ENCODE measurements at regions not wholly inside any gene's neighbourhood (a gene's known extent, or its start where the extent isn't known, plus 50 kb on each side); places are given as distances from the start of the nearest gene placed in this dataset.

DNA sequence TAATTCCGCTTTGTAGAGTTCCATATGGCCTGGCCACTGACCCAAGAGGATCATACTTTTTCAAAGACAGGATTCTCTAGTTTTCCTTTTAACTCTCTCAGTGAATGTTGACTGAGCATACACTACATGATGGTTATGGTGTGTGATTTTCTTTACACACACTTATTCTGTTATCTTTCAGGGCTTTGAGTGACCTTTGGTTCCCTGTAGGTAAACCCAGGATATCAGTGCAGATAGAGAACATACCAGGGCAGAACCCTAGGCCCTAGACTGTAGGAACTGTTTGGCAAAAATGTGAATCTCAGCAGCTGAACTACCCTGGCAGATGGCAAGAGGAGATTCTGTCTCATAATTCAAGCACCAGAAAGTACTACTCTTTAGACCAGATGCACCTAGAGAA, 159.6 kb downstream of the KCNA5 start:
- TF ChIP-seq POLR2AphosphoS5 (IDR thresholded peaks at IDR 0.05) = no peak
- TF ChIP-seq POLR2A (IDR thresholded peaks at IDR 0.05) = no peak
- TF ChIP-seq CTCF (IDR thresholded peaks at IDR 0.05) = no peak
- H3K9me3 ChIP-seq = no peaks in the 10 kb centered on the region
- H3K4me3 ChIP-seq = no peak overlapping the region
- 0% methylated on average over 1 of the region's 1 CpG for WGBS
- H3K36me3 ChIP-seq = no peaks in the 10 kb centered on the region
- no peak overlapping the region for H3K27ac ChIP-seq
- H3K4me1 ChIP-seq (replicated peaks) = no peaks in the 10 kb centered on the region
- no peak for DNase-seq (ENCODE audit: low spot score)
- H3K27me3 ChIP-seq (replicated peaks; ENCODE audit: insufficient read depth) = no peaks in the 10 kb centered on the region
- intact Hi-C loops (cut with DNase I) = loop anchor here (5.0 kb wide), 1 partner anchor 239 kb away; no protein-coding TSS in a partner anchor

DNA sequence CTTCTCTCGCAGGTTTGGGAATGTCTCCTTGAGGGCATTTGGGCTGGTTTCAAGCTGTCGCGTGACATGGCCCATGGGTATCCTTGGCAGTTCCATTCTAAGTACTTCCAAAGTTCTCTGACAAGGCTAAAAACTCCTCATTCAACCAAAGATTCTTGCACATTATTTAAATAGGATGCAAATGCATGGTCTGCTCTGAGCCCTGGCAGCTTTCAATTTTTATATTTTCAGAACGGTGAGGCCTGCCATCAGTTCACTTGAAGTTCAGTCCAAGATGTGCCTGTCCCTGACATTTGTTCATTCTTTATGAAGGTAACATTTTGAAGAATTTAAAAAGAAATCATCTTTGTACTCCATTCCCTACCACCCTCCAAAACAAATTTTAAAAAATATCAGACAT, 160.0 kb downstream of the KCNA5 start:
- TF ChIP-seq CTCF (IDR thresholded peaks at IDR 0.05) = no peak
- TF ChIP-seq POLR2A (IDR thresholded peaks at IDR 0.05) = no peak
- no peak for TF ChIP-seq POLR2AphosphoS5 (IDR thresholded peaks at IDR 0.05)
- Histone ChIP-seq H3K36me3 (no peaks in the 10 kb centered on the region), H3K4me3 (no peak overlapping the region), H3K4me1 (replicated peaks) (no peaks in the 10 kb centered on the region), H3K27me3 (replicated peaks; ENCODE audit: insufficient read depth) (no peaks in the 10 kb centered on the region), H3K27ac (no peak overlapping the region), H3K9me3 (no peaks in the 10 kb centered on the region)
- intact Hi-C loops (cut with DNase I) = loop anchor here (5.0 kb wide), 1 partner anchor 239 kb away; no protein-coding TSS in a partner anchor
- no peak for DNase-seq (ENCODE audit: low spot score)
- 81% methylated on average over 4 of the region's 4 CpGs for WGBS

- Histone ChIP-seq H3K9me3 (no peaks in the 10 kb centered on the region), H3K4me3 (no peak overlapping the region), H3K27me3 (replicated peaks; ENCODE audit: insufficient read depth) (no peaks in the 10 kb centered on the region), H3K4me1 (replicated peaks) (no peaks in the 10 kb centered on the region), H3K36me3 (no peaks in the 10 kb centered on the region), H3K27ac (no peak overlapping the region)
- 69% methylated on average over 4 of the region's 4 CpGs for WGBS
- TF ChIP-seq POLR2A (IDR thresholded peaks at IDR 0.05) (no peak), POLR2AphosphoS5 (IDR thresholded peaks at IDR 0.05) (no peak), CTCF (IDR thresholded peaks at IDR 0.05) (no peak)
- intact Hi-C loops (cut with DNase I) = loop anchor here (5.0 kb wide), 1 partner anchor 238 kb away; no protein-coding TSS in a partner anchor
- DNase-seq (ENCODE audit: low spot score) = no peak
Observed at GRCh38 chr12:5204271-5204670, 160.6 kb downstream of the KCNA5 start.

GRCh38 chr12:5204831-5205230, 161.2 kb downstream of the KCNA5 start:
- Histone ChIP-seq H3K27me3 (replicated peaks; ENCODE audit: insufficient read depth) (no peaks in the 10 kb centered on the region), H3K4me1 (replicated peaks) (no peaks in the 10 kb centered on the region), H3K36me3 (no peaks in the 10 kb centered on the region), H3K4me3 (no peak overlapping the region), H3K27ac (no peak overlapping the region), H3K9me3 (no peaks in the 10 kb centered on the region)
- intact Hi-C loops (cut with DNase I) = loop anchor here (5.0 kb wide), 1 partner anchor 237 kb away; no protein-coding TSS in a partner anchor
- TF ChIP-seq POLR2AphosphoS5 (IDR thresholded peaks at IDR 0.05) (no peak), CTCF (IDR thresholded peaks at IDR 0.05) (no peak), POLR2A (IDR thresholded peaks at IDR 0.05) (no peak)
- WGBS = 87% methylated on average over 4 of the region's 4 CpGs
- no peak for DNase-seq (ENCODE audit: low spot score)

GRCh38 chr12:5206401-5207175, 162.9 kb downstream of the KCNA5 start:
- TF ChIP-seq POLR2A (IDR thresholded peaks at IDR 0.05) (no peak), CTCF (IDR thresholded peaks at IDR 0.05) (no peak), POLR2AphosphoS5 (IDR thresholded peaks at IDR 0.05) (no peak)
- intact Hi-C loops (cut with DNase I) = no loop called here

More at GRCh38 chr12:5206401-5207175, 162.9 kb downstream of the KCNA5 start:
- no peak overlapping the region for H3K4me3 ChIP-seq
- no peak for DNase-seq (ENCODE audit: low spot score)
- 97% methylated on average over 6 of the region's 6 CpGs for WGBS
- H3K27ac ChIP-seq = no peak overlapping the region
- no peaks in the 10 kb centered on the region for H3K27me3 ChIP-seq (replicated peaks; ENCODE audit: insufficient read depth)
- H3K4me1 ChIP-seq (replicated peaks) = no peaks in the 10 kb centered on the region
- H3K36me3 ChIP-seq = no peaks in the 10 kb centered on the region
- H3K9me3 ChIP-seq = no peaks in the 10 kb centered on the region
